Activated CD8-positive, alpha-beta T cell treated with anti-CD3 and anti-CD28 coated beads for 36 hours (primary cell): ENCODE measurements at regions not wholly inside any gene's neighbourhood (a gene's known extent, or its start where the extent isn't known, plus 50 kb on each side); places are given as distances from the start of the nearest gene placed in this dataset.

Experiments
- ATAC-seq: fragments of 200-7000 bp; cut with Tn5 transposase; one replicate; pipeline ENCODE4 v1.10.0; 2021; ENCODE audit warnings: mild to moderate bottlenecking, moderate library complexity
- CTCF ChIA-PET: fragments of 350-600 bp; sonication (Branson Sonifier 250); formaldehyde crosslinking; loops from one replicate; lab custom pipeline; 2021; ENCODE audit warnings: antibody characterized with exemption; lab: Charles Lee
- POLR2A ChIA-PET: fragments of 350-600 bp; sonication (Branson Sonifier 250); formaldehyde crosslinking; loops from one replicate; lab custom pipeline; 2021; ENCODE audit warnings: antibody characterized with exemption; lab: Charles Lee
- DNase-seq: peaks from one replicate; pipeline ENCODE4 v3.0.0-alpha.2; 2020
- H3K27ac Mint-ChIP-seq: one replicate; pipeline ENCODE4 v1.8.0; 2021; ENCODE audit warnings: mild to moderate bottlenecking, mixed read lengths
- H3K27me3 Mint-ChIP-seq: one replicate; pipeline ENCODE4 v1.8.0; 2021; ENCODE audit warnings: mixed read lengths
- H3K36me3 Mint-ChIP-seq: one replicate; pipeline ENCODE4 v1.8.0; 2021; ENCODE audit warnings: low read depth, mixed read lengths
- H3K4me1 Mint-ChIP-seq: one replicate; pipeline ENCODE4 v1.8.0; 2021; ENCODE audit warnings: low read depth, mixed read lengths
- H3K4me3 Mint-ChIP-seq: one replicate; pipeline ENCODE4 v1.8.0; 2021; ENCODE audit warnings: mild to moderate bottlenecking, moderate library complexity, mixed read lengths
- H3K9me3 Mint-ChIP-seq: one replicate; pipeline ENCODE4 v1.8.0; 2021; ENCODE audit warnings: mixed read lengths
- intact Hi-C: fragments of 100-400 bp; cut with micrococcal nuclease; formaldehyde crosslinking; loops from one replicate; pipeline ENCODE4 v1.10.0; 2022
- TF ChIP-seq, protein P1 (sequence below): fragments of 200-600 bp; IDR thresholded peaks from one replicate; pipeline ENCODE4 v1.8.0; 2022; ENCODE audit warnings: antibody characterized with exemption, mild to moderate bottlenecking

DNA sequence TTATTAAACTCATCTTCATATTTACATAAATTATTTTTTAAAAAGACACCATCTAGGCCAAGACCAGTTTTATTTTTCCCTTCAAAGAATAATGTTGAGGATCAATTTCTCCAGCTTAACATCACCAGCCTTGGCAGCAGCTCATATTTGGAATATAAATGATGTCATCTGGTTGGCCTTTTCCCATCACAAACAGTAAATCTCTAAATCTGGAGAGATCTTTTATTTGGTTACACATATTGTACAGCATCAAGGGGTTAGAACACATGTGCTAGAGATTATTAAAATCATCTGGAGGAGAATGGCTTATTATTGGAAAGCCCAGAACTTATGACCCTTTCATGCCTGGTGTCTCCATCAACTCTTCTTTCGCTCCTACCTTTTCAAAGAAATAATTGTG, 508.8 kb downstream of the PLPP3 start:
- H3K27me3 Mint-ChIP-seq: no peaks in the 10 kb centered on the region

DNA sequence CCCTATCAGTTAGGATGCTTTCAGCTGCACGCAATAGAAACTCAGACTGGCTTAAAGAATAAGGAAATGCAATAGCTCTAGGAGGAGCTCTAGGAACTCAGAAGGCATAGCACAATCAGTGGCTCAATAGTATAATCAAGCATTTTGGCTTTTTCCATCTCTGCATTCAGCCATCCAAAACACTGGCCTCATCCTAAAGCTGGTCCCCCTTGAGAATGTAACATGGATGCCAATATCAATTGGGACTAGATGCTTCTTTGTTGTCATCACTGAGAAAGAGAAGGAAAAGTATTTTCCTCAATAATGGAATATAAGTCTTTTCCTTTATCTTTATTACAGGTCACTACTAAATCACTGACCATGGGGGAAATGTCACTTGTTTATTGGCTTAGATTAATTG, 509.5 kb downstream of the PLPP3 start:
- no peak for DNase-seq
- TF ChIP-seq, protein P1, sequence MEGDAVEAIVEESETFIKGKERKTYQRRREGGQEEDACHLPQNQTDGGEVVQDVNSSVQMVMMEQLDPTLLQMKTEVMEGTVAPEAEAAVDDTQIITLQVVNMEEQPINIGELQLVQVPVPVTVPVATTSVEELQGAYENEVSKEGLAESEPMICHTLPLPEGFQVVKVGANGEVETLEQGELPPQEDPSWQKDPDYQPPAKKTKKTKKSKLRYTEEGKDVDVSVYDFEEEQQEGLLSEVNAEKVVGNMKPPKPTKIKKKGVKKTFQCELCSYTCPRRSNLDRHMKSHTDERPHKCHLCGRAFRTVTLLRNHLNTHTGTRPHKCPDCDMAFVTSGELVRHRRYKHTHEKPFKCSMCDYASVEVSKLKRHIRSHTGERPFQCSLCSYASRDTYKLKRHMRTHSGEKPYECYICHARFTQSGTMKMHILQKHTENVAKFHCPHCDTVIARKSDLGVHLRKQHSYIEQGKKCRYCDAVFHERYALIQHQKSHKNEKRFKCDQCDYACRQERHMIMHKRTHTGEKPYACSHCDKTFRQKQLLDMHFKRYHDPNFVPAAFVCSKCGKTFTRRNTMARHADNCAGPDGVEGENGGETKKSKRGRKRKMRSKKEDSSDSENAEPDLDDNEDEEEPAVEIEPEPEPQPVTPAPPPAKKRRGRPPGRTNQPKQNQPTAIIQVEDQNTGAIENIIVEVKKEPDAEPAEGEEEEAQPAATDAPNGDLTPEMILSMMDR: no peak
- ChIA-PET POLR2A (no interaction called here), CTCF (no interaction called here)
- Mint-ChIP-seq H3K36me3 (no peaks in the 10 kb centered on the region), H3K4me1 (no peaks in the 10 kb centered on the region), H3K9me3 (no peaks in the 10 kb centered on the region), H3K27me3 (no peaks in the 10 kb centered on the region), H3K27ac (no peak overlapping the region), H3K4me3 (no peak overlapping the region)
- no peak for ATAC-seq
- intact Hi-C loops: no loop called here

More for the DNA sequence above, 508.8 kb downstream of the PLPP3 start:
- no peak for DNase-seq
- TF ChIP-seq, protein P1: no peak
- ChIA-PET POLR2A (no interaction called here), CTCF (no interaction called here)
- Mint-ChIP-seq H3K9me3 (no peaks in the 10 kb centered on the region), H3K27ac (no peak overlapping the region), H3K4me1 (no peaks in the 10 kb centered on the region), H3K36me3 (no peaks in the 10 kb centered on the region), H3K4me3 (no peak overlapping the region)
- ATAC-seq: no peak
- intact Hi-C loops: no loop called here

DNA sequence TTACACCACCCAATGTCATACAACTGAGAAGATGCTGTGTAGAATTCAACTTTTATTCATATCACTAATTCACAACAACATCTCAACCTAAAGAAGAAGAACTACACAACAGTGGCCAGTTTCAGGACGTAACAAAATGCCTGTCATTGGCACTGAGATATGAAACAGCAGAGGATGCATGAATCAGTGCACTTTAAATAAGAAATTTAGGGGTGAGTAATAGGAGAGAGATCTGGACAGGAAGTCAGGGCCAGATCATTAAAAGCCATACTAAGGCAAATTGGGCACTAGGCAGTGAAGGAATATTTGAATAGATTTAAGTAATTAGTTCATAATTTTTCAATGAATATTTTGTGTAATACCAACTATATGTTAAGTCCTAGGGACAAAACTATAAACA, 510.5 kb downstream of the PLPP3 start:
- DNase-seq: no peak
- H3K27ac Mint-ChIP-seq: no peak overlapping the region
- intact Hi-C loops: no loop called here
- no peak overlapping the region for H3K4me3 Mint-ChIP-seq
- H3K36me3 Mint-ChIP-seq: no peaks in the 10 kb centered on the region
- H3K4me1 Mint-ChIP-seq: no peaks in the 10 kb centered on the region
- ChIA-PET CTCF (no interaction called here), POLR2A (no interaction called here)
- no peaks in the 10 kb centered on the region for H3K9me3 Mint-ChIP-seq
- no peak for ATAC-seq
- H3K27me3 Mint-ChIP-seq: no peaks in the 10 kb centered on the region
- TF ChIP-seq, protein P1: no peak

DNA sequence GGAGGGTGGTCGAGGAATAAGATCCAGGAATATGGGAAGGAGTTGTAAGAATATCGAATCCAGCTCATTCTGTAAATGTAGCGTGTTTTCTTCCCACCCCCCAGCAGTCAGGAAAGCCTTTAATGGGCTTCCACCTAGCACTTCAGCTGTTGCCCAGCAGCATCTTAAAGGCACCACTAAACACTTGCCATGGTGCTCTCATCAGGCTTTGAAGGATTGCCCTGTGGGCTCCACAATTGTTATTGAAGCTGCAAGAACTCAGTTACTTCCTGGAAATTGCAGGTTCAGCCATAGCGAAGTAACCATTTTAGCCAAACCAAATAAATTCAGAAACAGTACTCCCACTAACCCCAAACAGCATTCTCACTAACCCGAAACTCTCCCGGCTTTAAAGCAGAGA, 511.2 kb downstream of the PLPP3 start:
- Mint-ChIP-seq H3K4me3 (no peak overlapping the region), H3K4me1 (no peaks in the 10 kb centered on the region), H3K36me3 (no peaks in the 10 kb centered on the region), H3K27me3 (no peaks in the 10 kb centered on the region), H3K27ac (no peak overlapping the region), H3K9me3 (no peaks in the 10 kb centered on the region)
- ChIA-PET CTCF (no interaction called here), POLR2A (no interaction called here)
- no peak for DNase-seq
- intact Hi-C loops: no loop called here
- TF ChIP-seq, protein P1: no peak
- ATAC-seq: no peak

DNA sequence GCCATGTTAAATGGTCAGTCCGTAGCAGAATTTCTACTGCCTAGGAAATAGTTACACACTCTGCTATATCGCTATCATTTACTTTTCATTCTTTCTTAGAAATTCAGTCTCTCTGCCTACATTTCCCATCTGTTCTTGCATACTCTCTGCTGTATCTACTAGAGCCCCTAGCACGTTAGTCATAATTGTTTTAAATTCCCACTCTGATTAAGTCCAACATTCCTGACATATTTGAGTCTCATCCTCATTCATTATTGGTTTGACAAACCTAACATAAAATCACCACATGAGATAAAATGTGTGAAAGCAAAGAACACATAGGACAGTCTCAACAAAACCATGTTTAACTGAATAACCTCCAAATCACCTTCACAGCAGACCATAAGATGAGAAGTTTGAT, 513.6 kb downstream of the PLPP3 start:
- intact Hi-C loops: no loop called here
- TF ChIP-seq, protein P1: no peak
- no peak for DNase-seq
- Mint-ChIP-seq H3K27ac (no peak overlapping the region), H3K4me1 (no peaks in the 10 kb centered on the region), H3K36me3 (no peaks in the 10 kb centered on the region), H3K9me3 (no peaks in the 10 kb centered on the region), H3K4me3 (no peak overlapping the region), H3K27me3 (no peaks in the 10 kb centered on the region)
- ChIA-PET CTCF (no interaction called here), POLR2A (no interaction called here)
- ATAC-seq: no peak
